Testis (tissue), 2 donors: ENCODE measurements at regions not wholly inside any gene's neighbourhood (a gene's known extent, or its start where the extent isn't known, plus 50 kb on each side); places are given as distances from the start of the nearest gene placed in this dataset.
"Not testable (repeated sequence)": the region's sequence is repeated elsewhere in the genome, so short reads cannot be mapped to it uniquely, and the experiment has no call there.

Source experiments
- DNase-seq: peaks from one replicate; pipeline ENCODE4 v3.0.0-alpha.2; 2019
- H3K27ac ChIP-seq, 2 donors: fragments of 200-600 bp; sonication (generic); one replicate each; pipeline ENCODE4 v1.5.1; 2019
- H3K27me3 ChIP-seq: fragments of 200-600 bp; sonication (generic); one replicate; pipeline ENCODE4 v1.5.1; 2019
- H3K36me3 ChIP-seq: fragments of 200-600 bp; sonication (generic); one replicate; pipeline ENCODE4 v1.5.1; 2017; ENCODE audit warnings: low read depth; ENCODE audit errors: missing control alignments
- H3K4me1 ChIP-seq: fragments of 200-600 bp; sonication (generic); one replicate; pipeline ENCODE4 v1.5.1; 2019
- H3K4me3 ChIP-seq, 2 donors: fragments of 200-600 bp; sonication (generic); one replicate each; pipeline ENCODE4 v1.5.1; 2017 to 2019
- H3K9me3 ChIP-seq: fragments of 200-600 bp; sonication (generic); one replicate; pipeline ENCODE4 v1.5.1; 2017
- CTCF ChIP-seq, 3 experiments: fragments of 450-650 bp in 2 of 3; fragments of 200-600 bp in 1 of 3; sonication (generic) in 1 of 3; IDR thresholded peaks; one replicate each; pipeline ENCODE4 v1.5.1; 2016 to 2019; ENCODE audit warnings: antibody characterized with exemption in 3 of 3, mild to moderate bottlenecking in 2 of 3, moderate library complexity in 1 of 3
- POLR2A ChIP-seq: fragments of 450-650 bp; IDR thresholded peaks from one replicate; pipeline ENCODE4 v1.6.1; 2017; ENCODE audit warnings: antibody characterized with exemption, mild to moderate bottlenecking, moderate library complexity
- WGBS, 2 donors: methylation state at CpG; one replicate each; pipeline ENCODE4 v1.1.5; 2018; 5-methylcytosine and 5-hydroxymethylcytosine counted together
- intact Hi-C: fragments of 100-400 bp; cut with DNase I; formaldehyde crosslinking; loops from one replicate; pipeline ENCODE4 v1.15.1; 2023; ENCODE audit warnings: low total_unique reads

- intact Hi-C loops = no loop called here
- Histone ChIP-seq H3K4me1 (no peaks in the 10 kb centered on the region), H3K9me3 (no peaks in the 10 kb centered on the region), H3K36me3 (no peaks in the 10 kb centered on the region), H3K4me3 (no peak overlapping the region), H3K27me3 (no peaks in the 10 kb centered on the region), H3K27ac (no peak overlapping the region)
- no peak for DNase-seq
- no peak for TF ChIP-seq CTCF (IDR thresholded peaks at IDR 0.05)
- no peak for TF ChIP-seq POLR2A
- WGBS, 2 donors = 68 to 82% methylated on average over 4 of the region's 4 CpGs
Measured at GRCh38 chr15:35246451-35246850, 161.4 kb upstream of the NANOGP8 start.

DNA sequence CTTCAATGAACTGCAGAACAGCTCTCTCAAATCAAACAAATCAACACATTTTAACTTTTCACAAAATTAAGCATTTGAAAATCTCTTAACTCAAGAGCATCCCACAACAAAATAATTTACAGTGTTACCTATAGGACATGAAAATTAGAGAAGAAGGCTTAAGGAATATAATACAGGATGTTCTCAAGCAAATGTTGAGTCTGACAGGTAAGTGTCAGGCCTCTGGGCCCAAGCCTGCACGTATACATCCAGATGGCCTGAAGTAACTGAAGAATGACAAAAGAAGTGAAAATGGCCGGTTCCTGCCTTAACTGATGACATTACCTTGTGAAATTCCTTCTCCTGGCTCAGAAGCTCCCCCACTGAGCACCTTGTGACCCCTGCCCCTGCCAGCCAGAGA is 160.6 kb upstream of the NANOGP8 start:
- H3K4me1 ChIP-seq, H3K9me3 ChIP-seq, H3K4me3 ChIP-seq, H3K27me3 ChIP-seq, intact Hi-C loops, H3K36me3 ChIP-seq, DNase-seq, H3K27ac ChIP-seq: not testable (repeated sequence)
- 76 to 82% methylated on average over 2 of the region's 2 CpGs for WGBS, 2 donors

GRCh38 chr15:35244227-35244626 is 159.1 kb upstream of the NANOGP8 start:
- no peaks in the 10 kb centered on the region for H3K27me3 ChIP-seq
- H3K4me1 ChIP-seq = no peaks in the 10 kb centered on the region
- TF ChIP-seq POLR2A = no peak
- TF ChIP-seq CTCF (IDR thresholded peaks at IDR 0.05) = no peak
- no peaks in the 10 kb centered on the region for H3K36me3 ChIP-seq
- H3K9me3 ChIP-seq = no peaks in the 10 kb centered on the region
- 84 to 85% methylated on average over 3 of the region's 3 CpGs for WGBS, 2 donors
- no peak for DNase-seq
- intact Hi-C loops = no loop called here
- H3K4me3 ChIP-seq = no peak overlapping the region
- no peak overlapping the region for H3K27ac ChIP-seq

GRCh38 chr15:35243758-35244157 is 158.7 kb upstream of the NANOGP8 start:
- DNase-seq = no peak
- H3K4me1 ChIP-seq = no peaks in the 10 kb centered on the region
- H3K36me3 ChIP-seq = no peaks in the 10 kb centered on the region
- no peaks in the 10 kb centered on the region for H3K9me3 ChIP-seq
- no peak overlapping the region for H3K4me3 ChIP-seq
- TF ChIP-seq CTCF (IDR thresholded peaks at IDR 0.05) = no peak
- no peak for TF ChIP-seq POLR2A
- no peak overlapping the region for H3K27ac ChIP-seq
- WGBS, 2 donors = 98% methylated on average over 3 of the region's 3 CpGs
- intact Hi-C loops = no loop called here
- no peaks in the 10 kb centered on the region for H3K27me3 ChIP-seq

DNA sequence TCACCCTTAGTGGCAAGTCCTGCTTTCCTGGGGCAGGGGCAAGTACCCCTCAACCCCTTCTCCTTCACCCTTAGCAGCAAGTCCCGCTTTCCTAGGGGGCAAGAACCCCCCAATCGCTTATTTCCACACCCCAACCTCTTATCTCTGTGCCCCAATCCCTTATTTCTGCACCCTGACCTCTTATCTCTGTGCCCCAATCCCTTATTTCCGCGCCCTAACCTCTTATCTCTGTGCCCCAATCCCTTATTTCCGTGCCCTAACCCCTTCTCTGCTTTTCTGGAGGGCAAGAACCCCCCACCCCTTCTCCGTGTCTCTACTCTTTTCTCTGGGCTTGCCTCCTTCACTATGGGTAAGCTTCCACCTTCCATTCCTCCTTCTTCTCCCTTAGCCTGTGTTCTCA is 154.6 kb upstream of the NANOGP8 start:
- intact Hi-C loops, H3K27ac ChIP-seq, H3K4me3 ChIP-seq, H3K36me3 ChIP-seq, H3K27me3 ChIP-seq, DNase-seq, H3K4me1 ChIP-seq, H3K9me3 ChIP-seq: not testable (repeated sequence)
- 91 to 93% methylated on average over 6 of the region's 6 CpGs for WGBS, 2 donors

DNA sequence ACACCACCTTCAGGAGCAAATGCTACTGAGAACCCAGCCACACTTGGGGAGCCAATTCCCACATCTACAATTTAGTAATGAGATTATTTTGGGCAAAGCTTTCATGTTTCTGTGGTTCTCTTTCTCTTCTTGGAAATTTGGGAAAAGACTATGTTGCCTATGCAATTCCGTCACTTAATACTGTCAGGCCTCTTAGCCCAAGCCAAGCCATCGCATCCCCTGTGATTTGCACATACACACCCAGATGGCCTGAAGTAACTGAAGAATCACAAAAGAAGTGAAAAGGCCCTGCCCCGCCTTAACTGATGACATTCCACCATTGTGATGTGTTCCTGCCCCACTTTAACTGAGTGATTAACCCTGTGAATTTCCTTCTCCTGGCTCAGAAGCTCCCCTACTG is 153.4 kb upstream of the NANOGP8 start:
- H3K36me3 ChIP-seq, H3K27ac ChIP-seq, H3K27me3 ChIP-seq, intact Hi-C loops, DNase-seq, H3K4me3 ChIP-seq, H3K4me1 ChIP-seq, H3K9me3 ChIP-seq: not testable (repeated sequence)
- WGBS, 2 donors = 94 to 96% methylated on average over 3 of the region's 3 CpGs
